Liver (tissue), 8 donors: ENCODE measurements at regions not wholly inside any gene's neighbourhood (a gene's known extent, or its start where the extent isn't known, plus 50 kb on each side); places are given as distances from the start of the nearest gene placed in this dataset.

Experiments used
- DNase-seq: peaks from one replicate; pipeline ENCODE4 v3.0.0-alpha.2; 2017; ENCODE audit warnings: low spot score
- H3K27ac ChIP-seq, 2 donors: one replicate each; pipeline ENCODE4 v1.7.0; 2013; ENCODE audit warnings: inconsistent platforms in 2 of 2, low read length in 2 of 2, control low read depth in 1 of 2, low read depth in 1 of 2, mild to moderate bottlenecking in 1 of 2
- H3K27me3 ChIP-seq, 4 donors: one replicate each; pipeline versions ENCODE4 v1.6.1 to v1.7.0; 2013; ENCODE audit warnings: low read length in 3 of 4, inconsistent platforms in 1 of 4, mild to moderate bottlenecking in 1 of 4, moderate library complexity in 1 of 4; ENCODE audit not compliant: control insufficient read depth in 4 of 4, insufficient read depth in 4 of 4
- H3K36me3 ChIP-seq, 4 donors: one replicate each; pipeline versions ENCODE4 v1.6.1 to v1.7.0; 2013; ENCODE audit warnings: low read length in 3 of 4, mild to moderate bottlenecking in 3 of 4, low read depth in 1 of 4, moderate library complexity in 1 of 4; ENCODE audit not compliant: control insufficient read depth in 4 of 4, insufficient read depth in 3 of 4
- H3K4me1 ChIP-seq, 4 donors: one replicate each; pipeline versions ENCODE4 v1.6.1 to v1.7.0; 2013; ENCODE audit warnings: low read length in 3 of 4, mild to moderate bottlenecking in 3 of 4, moderate library complexity in 1 of 4; ENCODE audit not compliant: control insufficient read depth in 4 of 4, insufficient read depth in 4 of 4
- H3K4me3 ChIP-seq, 3 donors: one replicate each; pipeline versions ENCODE4 v1.6.1 to v1.7.0; 2013; ENCODE audit warnings: low read length in 3 of 3, control low read depth in 1 of 3, low read depth in 1 of 3, mild to moderate bottlenecking in 1 of 3
- H3K9ac ChIP-seq, 2 donors: one replicate each; pipeline ENCODE4 v1.7.0; 2013; ENCODE audit warnings: low read length in 2 of 2, mild to moderate bottlenecking in 2 of 2, moderate library complexity in 2 of 2, control low read depth in 1 of 2, low read depth in 1 of 2
- H3K9me3 ChIP-seq, 4 donors: one replicate each; pipeline versions ENCODE4 v1.6.1 to v1.7.0; 2013; ENCODE audit warnings: low read length in 3 of 4; ENCODE audit not compliant: control insufficient read depth in 4 of 4
- CTCF ChIP-seq: fragments of 150-350 bp; IDR thresholded peaks from 2 replicates; pipeline ENCODE4 v1.5.1; 2017; ENCODE audit warnings: improper control_type of control experiment, low read depth, low read length; ENCODE audit not compliant: missing input control
- EGR1 ChIP-seq, 2 donors: IDR thresholded peaks; 2 replicates each; pipeline ENCODE4 v1.6.1; 2016 to 2018; ENCODE audit warnings: antibody characterized with exemption in 2 of 2, low read depth in 2 of 2
- FOXA1 ChIP-seq: IDR thresholded peaks from 2 replicates; pipeline ENCODE4 v1.6.1; 2016; ENCODE audit warnings: antibody characterized with exemption
- FOXA2 ChIP-seq: IDR thresholded peaks from 2 replicates; pipeline ENCODE4 v1.6.1; 2016; ENCODE audit warnings: antibody characterized with exemption
- GABPA ChIP-seq, 2 donors: IDR thresholded peaks in 1 of 2; conservative IDR thresholded peaks in 1 of 2; 2 replicates each; pipeline ENCODE4 v1.6.1; 2016; ENCODE audit warnings: antibody characterized with exemption in 2 of 2, mild to moderate bottlenecking in 1 of 2, moderate library complexity in 1 of 2
- HNF4A ChIP-seq, 2 donors: conservative IDR thresholded peaks; 2 replicates each; pipeline ENCODE4 v1.6.1; 2016; ENCODE audit warnings: antibody characterized with exemption in 2 of 2, mild to moderate bottlenecking in 2 of 2
- HNF4G ChIP-seq: IDR thresholded peaks from 2 replicates; pipeline ENCODE4 v1.6.1; 2016; ENCODE audit warnings: antibody characterized with exemption
- JUND ChIP-seq, 2 donors: IDR thresholded peaks; 2 replicates each; pipeline ENCODE4 v1.6.1; 2016; ENCODE audit warnings: antibody characterized with exemption in 2 of 2
- MAX ChIP-seq: IDR thresholded peaks from 2 replicates; pipeline ENCODE4 v1.6.1; 2016; ENCODE audit warnings: antibody characterized with exemption
- NR2F2 ChIP-seq: IDR thresholded peaks from 2 replicates; pipeline ENCODE4 v1.6.1; 2016; ENCODE audit warnings: antibody characterized with exemption
- RAD21 ChIP-seq, 2 donors: IDR thresholded peaks; 2 replicates each; pipeline ENCODE4 v1.6.1; 2016; ENCODE audit warnings: antibody characterized with exemption in 2 of 2, mild to moderate bottlenecking in 2 of 2
- RXRA ChIP-seq, 2 donors: IDR thresholded peaks; 2 replicates each; pipeline ENCODE4 v1.6.1; 2017 to 2018; ENCODE audit warnings: antibody characterized with exemption in 2 of 2, mild to moderate bottlenecking in 1 of 2
- SP1 ChIP-seq: IDR thresholded peaks from 2 replicates; pipeline ENCODE4 v1.6.1; 2018; ENCODE audit warnings: antibody characterized with exemption, mild to moderate bottlenecking
- TAF1 ChIP-seq: conservative IDR thresholded peaks from 2 replicates; pipeline ENCODE4 v1.6.1; 2016; ENCODE audit warnings: antibody characterized with exemption, mild to moderate bottlenecking
- YY1 ChIP-seq: IDR thresholded peaks from 2 replicates; pipeline ENCODE4 v1.6.1; 2016; ENCODE audit warnings: antibody characterized with exemption, mild to moderate bottlenecking
- WGBS: extraction: QIAGEN DNeasy Blood & Tissue Kit; methylation state at CpG from one replicate; pipeline ENCODE4 v1.1.7; 2013; 5-methylcytosine and 5-hydroxymethylcytosine counted together
- TF ChIP-seq, protein P1 (sequence below): IDR thresholded peaks from 2 replicates; pipeline ENCODE4 v1.6.1; 2016; ENCODE audit warnings: antibody characterized with exemption, mild to moderate bottlenecking
- donor health status: healthy.
- donor health status: healthy.
- donor health status: healthy.
- donor health status: healthy.
- donor health status: healthy.

GRCh38 chr4:4595252-4595651, 53.4 kb upstream of the STX18 start:
- no peak overlapping the region for H3K27ac ChIP-seq
- WGBS = 97% methylated on average over 1 of the region's 1 CpG
- no peak for DNase-seq
- H3K9ac ChIP-seq = no peak overlapping the region
- no peak overlapping the region for H3K4me3 ChIP-seq
- H3K9me3 ChIP-seq = peaks cover 2 to 7% (median 5%) of the 10 kb centered on the region in 4 donors
- H3K4me1 ChIP-seq = no peaks in the 10 kb centered on the region
- TF ChIP-seq CTCF = peak; percentile 10
- no peak for TF ChIP-seq NR2F2
- TF ChIP-seq YY1 = no peak
- no peak for TF ChIP-seq SP1
- H3K36me3 ChIP-seq = no peaks in the 10 kb centered on the region
- no peaks in the 10 kb centered on the region for H3K27me3 ChIP-seq

DNA sequence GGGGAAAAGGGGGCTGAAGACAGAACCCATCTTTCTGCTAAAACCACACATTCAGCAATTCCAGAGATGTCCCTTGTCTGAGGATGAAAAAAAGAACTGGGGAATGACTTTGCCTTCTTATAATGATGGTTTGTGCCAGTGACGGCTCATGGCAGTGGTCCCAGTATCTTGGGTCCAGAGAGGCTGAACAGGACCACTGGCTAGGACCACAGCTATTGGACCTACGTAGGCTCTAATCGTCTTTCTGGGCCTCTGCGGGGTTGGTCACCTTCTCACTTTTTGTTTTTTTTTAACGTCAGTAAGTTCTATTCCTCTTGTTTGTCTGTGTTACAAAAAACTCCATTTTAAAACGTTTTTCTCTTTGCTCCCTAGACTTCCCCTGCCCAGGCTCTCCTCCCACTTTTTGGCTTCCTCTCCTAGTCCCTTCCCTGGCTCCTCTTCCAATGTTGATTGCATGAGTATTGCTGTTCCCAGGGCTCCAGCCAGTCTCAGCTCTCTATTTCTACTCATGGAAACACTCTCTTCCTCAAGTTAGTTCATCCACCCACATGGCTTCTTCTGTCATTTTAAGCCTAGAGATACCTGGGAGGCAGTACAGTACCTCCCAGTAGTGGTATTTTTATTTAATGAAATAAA, 52.6 kb upstream of the STX18 start:
- no peaks in the 10 kb centered on the region for H3K27me3 ChIP-seq
- H3K9me3 ChIP-seq = peaks cover 2 to 7% (median 5%) of the 10 kb centered on the region in 4 donors
- no peaks in the 10 kb centered on the region for H3K4me1 ChIP-seq
- no peak for TF ChIP-seq HNF4A (conservative IDR thresholded peaks at IDR 0.05)
- no peak for TF ChIP-seq EGR1 (IDR thresholded peaks at IDR 0.05; ENCODE audit: low read depth in 2 of 2)
- TF ChIP-seq YY1 = no peak
- no peak for TF ChIP-seq NR2F2
- TF ChIP-seq GABPA (IDR thresholded peaks at IDR 0.05 in 1 of 2, conservative IDR thresholded peaks at IDR 0.05 in 1 of 2) = no peak
- TF ChIP-seq MAX = no peak
- no peak for TF ChIP-seq TAF1
- TF ChIP-seq FOXA1 = no peak
- TF ChIP-seq HNF4G = no peak
- no peak overlapping the region for H3K9ac ChIP-seq
- no peak overlapping the region for H3K27ac ChIP-seq
- no peak for DNase-seq
- H3K36me3 ChIP-seq = no peaks in the 10 kb centered on the region
- H3K4me3 ChIP-seq = no peak overlapping the region
- 86% methylated on average over 6 of the region's 6 CpGs for WGBS

- no peak overlapping the region for H3K27ac ChIP-seq
- no peaks in the 10 kb centered on the region for H3K27me3 ChIP-seq
- H3K4me3 ChIP-seq = no peak overlapping the region
- H3K9me3 ChIP-seq = peaks cover 2 to 7% (median 5%) of the 10 kb centered on the region in 4 donors
- H3K36me3 ChIP-seq = no peaks in the 10 kb centered on the region
- no peak overlapping the region for H3K9ac ChIP-seq
- no peaks in the 10 kb centered on the region for H3K4me1 ChIP-seq
- DNase-seq = no peak
- WGBS = 92% methylated on average over 11 of the region's 11 CpGs
- TF ChIP-seq NR2F2 (no peak), CTCF (no peak), RXRA (IDR thresholded peaks at IDR 0.05) (no peak), FOXA1 (no peak), FOXA2 (no peak), TAF1 (no peak), EGR1 (IDR thresholded peaks at IDR 0.05; ENCODE audit: low read depth in 2 of 2) (no peak), RAD21 (IDR thresholded peaks at IDR 0.05) (no peak), SP1 (no peak), GABPA (IDR thresholded peaks at IDR 0.05 in 1 of 2, conservative IDR thresholded peaks at IDR 0.05 in 1 of 2) (no peak), YY1 (no peak), HNF4G (no peak), JUND (IDR thresholded peaks at IDR 0.05) (no peak)
- TF ChIP-seq, protein P1, sequence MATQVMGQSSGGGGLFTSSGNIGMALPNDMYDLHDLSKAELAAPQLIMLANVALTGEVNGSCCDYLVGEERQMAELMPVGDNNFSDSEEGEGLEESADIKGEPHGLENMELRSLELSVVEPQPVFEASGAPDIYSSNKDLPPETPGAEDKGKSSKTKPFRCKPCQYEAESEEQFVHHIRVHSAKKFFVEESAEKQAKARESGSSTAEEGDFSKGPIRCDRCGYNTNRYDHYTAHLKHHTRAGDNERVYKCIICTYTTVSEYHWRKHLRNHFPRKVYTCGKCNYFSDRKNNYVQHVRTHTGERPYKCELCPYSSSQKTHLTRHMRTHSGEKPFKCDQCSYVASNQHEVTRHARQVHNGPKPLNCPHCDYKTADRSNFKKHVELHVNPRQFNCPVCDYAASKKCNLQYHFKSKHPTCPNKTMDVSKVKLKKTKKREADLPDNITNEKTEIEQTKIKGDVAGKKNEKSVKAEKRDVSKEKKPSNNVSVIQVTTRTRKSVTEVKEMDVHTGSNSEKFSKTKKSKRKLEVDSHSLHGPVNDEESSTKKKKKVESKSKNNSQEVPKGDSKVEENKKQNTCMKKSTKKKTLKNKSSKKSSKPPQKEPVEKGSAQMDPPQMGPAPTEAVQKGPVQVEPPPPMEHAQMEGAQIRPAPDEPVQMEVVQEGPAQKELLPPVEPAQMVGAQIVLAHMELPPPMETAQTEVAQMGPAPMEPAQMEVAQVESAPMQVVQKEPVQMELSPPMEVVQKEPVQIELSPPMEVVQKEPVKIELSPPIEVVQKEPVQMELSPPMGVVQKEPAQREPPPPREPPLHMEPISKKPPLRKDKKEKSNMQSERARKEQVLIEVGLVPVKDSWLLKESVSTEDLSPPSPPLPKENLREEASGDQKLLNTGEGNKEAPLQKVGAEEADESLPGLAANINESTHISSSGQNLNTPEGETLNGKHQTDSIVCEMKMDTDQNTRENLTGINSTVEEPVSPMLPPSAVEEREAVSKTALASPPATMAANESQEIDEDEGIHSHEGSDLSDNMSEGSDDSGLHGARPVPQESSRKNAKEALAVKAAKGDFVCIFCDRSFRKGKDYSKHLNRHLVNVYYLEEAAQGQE = no peak
Observed at GRCh38 chr4:4593596-4594284, 51.9 kb upstream of the STX18 start.
